PC-9 (cell line): ENCODE measurements at regions not wholly inside any gene's neighbourhood (a gene's known extent, or its start where the extent isn't known, plus 50 kb on each side); places are given as distances from the start of the nearest gene placed in this dataset.

Source experiments
- CTCF ChIP-seq: fragments of 200-600 bp; sonication (generic); conservative IDR thresholded peaks from 2 replicates; pipeline ENCODE4 v1.6.1; 2017; ENCODE audit warnings: mixed run types, antibody characterized with exemption, mild to moderate bottlenecking, moderate library complexity
- EZH2 ChIP-seq: fragments of 200-600 bp; sonication (generic); IDR thresholded peaks from 2 replicates; pipeline ENCODE4 v1.8.0; 2017; ENCODE audit warnings: antibody characterized with exemption, low read depth

DNA sequence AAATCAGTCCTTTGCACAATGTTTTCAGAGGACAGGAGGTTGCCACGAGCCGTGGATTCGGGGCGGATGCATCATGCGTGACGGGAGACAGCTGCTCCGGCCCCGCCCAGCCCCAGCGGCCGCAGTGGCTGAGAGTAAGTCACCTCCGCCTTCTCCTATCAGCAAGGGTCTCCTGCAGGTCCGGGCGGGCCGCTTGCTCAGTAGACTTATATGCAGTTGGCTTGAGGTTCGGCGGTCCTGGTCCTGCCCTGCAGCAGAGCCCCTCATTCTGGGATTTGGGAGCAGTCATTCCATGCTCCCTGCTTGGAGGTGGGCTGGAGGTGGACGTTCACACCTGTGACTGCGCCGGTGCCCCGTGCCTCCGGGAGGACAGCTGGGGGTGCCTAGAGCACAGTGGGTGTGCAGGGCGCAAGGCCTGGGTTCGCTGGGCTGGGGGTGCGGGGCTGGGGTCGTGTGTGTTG, 86.3 kb upstream of the ADRA2C start:
- no peak for TF ChIP-seq CTCF
- TF ChIP-seq EZH2 = no peak
